Renal pelvis (tissue), 1 donor: ENCODE measurements at regions not wholly inside any gene's neighbourhood (a gene's known extent, or its start where the extent isn't known, plus 50 kb on each side); places are given as distances from the start of the nearest gene placed in this dataset.
"Not testable (repeated sequence)": the region's sequence is repeated elsewhere in the genome, so short reads cannot be mapped to it uniquely, and the experiment has no call there.

ENCODE experiments used
- DNase-seq: peaks from one replicate; pipeline ENCODE4 v3.0.0-alpha.2; 2013

DNA sequence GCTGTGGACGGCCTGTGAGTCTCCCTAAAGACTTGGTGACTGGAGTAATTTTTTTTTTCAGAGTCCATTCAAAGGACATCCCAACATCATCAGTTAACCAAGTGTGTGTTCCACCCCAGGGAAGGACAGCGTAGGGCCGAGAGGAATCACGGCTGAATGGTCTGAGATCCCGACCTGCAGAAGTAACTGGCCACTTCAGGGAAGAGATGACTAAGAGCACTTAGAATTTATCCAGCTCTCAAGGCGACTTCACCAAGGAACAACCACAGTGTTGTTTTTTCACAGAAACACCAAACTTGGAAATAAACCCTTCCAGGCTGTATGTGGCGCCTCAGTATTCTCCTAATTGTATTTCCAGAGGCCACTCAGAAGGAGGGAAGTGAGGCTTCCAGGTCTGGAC lies 231.6 kb downstream of the FNDC1 start:
- DNase-seq = no peak

DNA sequence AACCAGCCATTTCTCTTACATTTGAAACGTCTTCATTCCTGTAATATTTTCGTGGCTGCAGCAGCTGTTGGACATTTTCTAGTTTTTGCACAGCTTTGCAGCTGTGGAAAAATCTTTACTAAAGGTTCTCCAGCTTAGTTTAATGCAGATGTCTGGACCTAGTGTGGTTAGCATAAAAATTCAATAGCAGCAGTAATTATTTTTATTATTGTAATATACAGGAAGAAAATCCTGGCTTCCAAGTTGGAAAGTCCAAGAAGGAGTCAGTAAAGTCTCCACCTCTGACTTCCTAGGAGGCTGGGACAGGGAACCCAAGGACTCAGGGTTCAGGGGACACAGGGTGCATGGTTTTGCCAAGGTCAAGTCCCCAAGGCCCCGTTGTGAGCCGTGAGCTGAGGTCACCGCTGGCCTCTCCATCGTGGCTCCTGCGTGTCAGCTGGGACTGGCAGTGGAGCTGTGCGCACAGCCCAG lies 230.6 kb downstream of the FNDC1 start:
- peak; percentile 37 for DNase-seq

DNA sequence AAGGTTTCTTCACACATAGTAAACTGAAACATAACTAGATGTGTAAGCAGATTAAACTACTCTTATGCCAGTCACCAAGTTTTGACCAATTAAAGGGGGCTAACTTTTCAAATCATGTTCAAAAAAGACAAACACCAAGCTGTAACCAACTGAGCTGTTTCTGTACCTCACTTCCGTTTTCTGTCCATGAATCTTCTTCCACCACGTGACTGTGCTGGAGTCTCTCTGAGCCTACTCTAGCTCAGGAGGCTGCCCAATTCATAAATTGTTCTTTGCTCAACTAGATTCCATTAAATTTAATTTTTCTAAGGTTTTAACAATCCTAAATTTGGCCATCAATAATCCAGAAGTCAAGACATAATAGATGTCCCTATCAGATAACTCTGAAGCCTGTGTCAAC lies 229.4 kb downstream of the FNDC1 start:
- no peak for DNase-seq

DNA sequence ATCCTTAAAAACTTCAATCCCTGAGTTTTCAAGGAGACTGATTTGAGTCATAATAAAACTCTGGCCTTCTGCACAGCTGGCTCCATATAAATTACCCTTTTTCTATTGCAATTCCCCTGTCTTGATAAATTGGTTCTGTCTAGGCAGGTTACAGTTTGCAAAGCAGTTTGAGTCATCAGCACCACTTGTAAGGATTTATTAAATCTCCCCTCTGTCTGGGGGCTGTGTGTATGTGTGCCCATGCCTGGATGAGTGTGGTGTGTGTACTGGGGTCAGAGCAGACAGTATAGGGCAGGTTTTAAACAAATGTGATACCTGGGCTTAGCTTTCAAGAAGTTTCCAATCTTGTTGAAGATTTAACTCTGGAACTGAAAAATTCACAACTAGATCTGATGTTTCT lies 228.6 kb downstream of the FNDC1 start:
- DNase-seq = no peak

DNA sequence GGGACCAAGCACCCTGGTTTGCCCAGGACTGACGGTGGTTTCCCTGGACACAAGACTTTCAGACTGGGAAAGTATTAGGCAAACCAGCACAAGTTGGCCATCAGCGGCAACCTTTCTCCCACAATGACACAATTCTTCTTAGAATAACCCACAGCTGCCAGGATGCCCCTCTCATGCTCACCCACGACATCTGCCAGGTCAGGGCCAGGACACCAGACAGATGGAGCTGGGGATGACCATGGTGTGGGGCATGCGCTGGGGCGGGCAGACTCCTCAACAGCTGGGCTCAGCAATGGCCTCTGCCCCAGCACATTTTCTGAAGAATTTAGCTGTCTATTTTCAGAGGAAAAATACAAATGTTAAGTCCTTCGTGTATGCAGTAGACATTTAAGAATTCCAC lies 226.4 kb downstream of the FNDC1 start:
- no peak for DNase-seq

DNA sequence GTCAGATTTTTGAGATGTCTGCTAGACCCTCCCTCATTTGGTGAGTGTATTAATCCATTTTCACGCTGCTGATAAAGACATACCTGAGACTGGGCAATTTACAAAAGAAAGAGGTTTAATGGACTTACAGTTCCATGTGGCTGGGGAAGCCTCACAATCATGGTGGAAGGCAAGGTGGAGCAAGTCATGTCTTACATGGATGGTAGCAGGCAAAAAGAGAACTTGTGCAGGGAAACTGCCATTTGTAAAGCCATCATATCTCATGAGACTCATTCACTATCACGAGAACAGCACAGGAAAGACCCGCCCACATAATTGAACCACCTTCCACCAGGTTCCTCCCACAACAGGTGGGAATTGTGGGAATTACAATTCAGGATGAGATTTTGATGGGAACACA lies 223.5 kb downstream of the FNDC1 start:
- not testable (repeated sequence) for DNase-seq

DNA sequence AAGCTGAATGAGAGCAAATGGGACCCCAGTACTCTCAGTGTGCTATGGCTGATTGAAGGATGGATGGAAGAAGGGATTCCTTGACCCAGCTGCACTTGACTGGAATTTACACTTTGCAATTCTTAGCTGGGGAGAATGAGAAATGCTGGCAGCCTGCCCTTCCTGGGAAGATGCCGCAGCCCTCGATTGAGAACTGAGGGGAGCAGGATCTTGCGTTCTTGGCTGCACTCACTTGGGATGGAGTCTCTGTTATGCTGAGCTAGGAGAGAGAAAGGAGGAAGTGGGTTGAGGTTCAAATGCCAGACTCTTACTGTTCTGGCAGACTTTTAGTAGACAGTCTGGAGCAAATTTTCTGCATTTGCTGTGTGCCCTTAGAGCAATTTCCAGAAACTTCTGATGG lies 221.2 kb downstream of the FNDC1 start:
- DNase-seq = no peak

DNA sequence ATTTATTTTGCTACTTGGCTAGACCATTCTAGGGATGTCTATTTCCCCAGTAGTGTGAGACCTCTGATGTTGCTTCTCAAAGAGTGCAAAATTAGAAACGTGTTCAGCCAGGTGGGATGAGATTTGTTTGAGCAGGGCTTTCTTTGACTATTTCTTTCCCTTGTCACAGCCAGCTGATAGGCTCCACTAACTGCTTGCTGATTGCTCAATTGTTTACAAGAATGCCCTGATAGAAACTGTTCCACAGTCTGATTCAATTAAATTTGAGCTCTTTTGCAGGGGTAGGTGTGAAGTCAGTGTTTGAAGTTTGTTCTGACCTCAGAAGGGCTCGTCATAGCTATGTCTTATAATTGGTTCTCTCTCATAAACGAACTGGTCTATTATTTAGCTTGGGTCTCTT lies 220.5 kb downstream of the FNDC1 start:
- DNase-seq = no peak

DNA sequence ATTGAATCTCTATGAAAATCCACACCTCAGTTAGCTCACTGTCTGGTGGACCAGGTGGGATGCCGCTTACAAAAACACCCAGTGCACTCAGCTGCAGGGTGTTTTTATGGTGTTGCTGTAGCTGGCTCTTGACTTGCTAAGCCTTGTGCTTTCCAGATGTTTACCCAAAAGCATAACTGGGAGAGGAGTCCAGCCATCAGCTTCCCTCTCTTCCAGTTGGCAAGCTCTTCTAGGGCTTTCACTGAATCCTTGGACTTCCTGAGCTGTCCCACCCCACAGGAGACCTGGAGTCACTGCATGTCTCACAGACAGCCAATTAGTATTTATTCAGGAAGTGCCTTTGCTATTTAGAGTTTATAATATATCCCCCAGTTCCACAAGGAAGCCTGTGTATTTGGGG lies 210.9 kb downstream of the FNDC1 start:
- DNase-seq = no peak

DNA sequence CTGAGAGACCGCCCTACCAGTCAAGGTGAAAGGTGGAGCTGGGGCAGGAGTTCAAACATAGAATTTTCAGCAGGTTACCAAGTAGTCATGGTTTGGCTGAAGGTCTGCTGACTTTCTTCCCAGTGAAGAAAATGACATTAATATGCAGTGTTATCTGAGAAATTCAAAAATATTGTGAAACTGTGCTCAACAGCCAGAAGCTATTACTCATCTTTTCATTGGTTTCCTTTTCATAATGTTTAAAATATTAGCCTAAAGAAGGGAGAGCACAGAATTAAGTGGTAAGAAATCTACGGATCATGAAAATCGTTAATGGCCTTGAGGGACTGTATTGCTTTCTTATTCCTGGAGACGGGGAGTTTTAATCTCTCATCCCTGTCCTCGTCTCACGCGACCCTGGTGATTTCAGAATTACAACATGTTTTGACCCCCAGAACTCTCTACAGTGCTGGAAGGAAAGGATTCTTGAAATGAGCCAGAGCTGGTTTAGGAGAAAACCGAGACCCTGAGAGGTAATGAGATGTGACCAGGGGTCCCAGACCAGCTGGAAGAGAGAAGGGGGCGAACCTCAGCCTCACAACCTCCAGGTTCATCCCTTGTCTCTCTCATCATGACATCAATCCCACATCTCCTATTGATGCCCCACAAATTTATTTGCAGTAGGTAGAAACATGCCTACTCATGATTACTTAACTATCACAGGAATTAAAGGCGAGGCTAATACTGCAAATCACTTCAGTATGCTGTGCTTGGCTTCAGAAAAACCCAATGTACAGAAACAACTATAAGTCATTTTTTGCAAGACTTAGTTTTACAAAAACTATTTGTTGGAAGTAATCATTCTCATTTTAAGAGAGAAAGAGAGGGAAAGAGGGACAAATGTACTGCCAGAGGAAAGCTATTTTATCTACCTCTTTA lies 209.5 kb downstream of the FNDC1 start:
- no peak for DNase-seq

DNA sequence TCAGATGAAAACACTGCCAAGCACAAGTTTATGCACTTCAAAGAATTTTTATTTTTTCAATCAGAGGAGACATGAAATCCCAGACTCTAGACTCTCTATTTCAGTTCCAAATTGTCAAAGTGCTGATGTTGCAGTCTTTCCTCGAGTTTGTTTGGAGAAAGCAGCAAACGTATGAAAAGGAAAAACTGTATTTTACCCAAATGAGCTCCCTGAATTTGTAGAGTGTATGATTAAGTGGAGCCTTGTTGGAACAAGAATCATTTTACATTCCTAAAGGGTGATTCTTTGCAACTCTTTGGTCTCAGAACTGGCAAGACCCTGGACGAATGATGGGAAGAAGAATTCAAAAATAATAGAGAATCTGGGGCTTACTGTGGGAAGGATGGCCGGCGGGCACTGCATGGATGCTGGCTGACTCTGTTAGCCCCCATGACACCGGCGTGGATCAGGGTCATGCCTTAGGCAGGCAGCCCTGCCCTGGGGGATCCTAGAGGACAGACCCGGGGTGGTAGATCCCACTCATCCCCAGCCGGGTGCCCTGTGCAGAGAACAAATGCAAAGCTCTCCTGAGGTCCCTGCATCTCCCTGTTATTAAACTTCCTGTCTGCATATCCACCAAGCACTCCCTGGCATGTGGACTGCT lies 207.4 kb downstream of the FNDC1 start:
- no peak for DNase-seq

DNA sequence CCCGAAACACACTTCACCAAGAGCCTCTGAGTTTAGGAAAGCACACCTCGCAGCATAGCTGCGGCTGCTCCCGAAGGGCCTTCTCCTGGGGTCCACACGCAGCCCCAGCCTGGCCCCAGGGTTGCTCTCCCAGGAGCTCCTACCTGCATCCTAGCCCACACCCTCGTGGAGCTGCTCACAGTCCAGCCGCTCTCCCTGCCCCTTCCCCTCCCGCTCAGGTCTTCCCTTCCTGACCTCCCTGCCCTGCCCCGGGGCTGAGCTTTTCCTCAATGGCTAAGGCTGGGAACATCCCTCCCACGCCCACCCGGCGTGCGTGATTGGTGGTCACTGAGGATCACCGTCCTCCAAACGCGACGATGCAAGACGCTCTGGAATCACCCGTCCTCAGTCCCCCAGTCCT lies 205.8 kb downstream of the FNDC1 start:
- no peak for DNase-seq

DNA sequence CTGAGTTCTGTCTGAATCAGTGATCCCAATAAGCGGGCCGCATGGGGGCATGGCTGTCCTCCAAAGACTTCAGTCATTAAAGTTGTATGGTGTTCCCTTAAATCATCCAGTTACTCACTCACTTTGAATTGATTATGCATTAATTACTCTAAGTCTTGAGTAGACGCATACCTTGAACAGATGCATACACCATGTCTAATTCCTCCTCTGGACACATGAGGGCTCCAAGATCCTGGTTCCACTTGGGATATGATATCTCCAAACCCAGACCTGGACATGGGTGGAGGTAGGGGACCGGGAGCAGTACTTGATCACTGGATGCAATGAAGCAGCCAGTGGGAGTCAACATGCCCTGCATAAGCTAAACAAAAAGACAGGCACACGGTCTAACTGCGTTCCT lies 204.5 kb downstream of the FNDC1 start:
- no peak for DNase-seq

DNA sequence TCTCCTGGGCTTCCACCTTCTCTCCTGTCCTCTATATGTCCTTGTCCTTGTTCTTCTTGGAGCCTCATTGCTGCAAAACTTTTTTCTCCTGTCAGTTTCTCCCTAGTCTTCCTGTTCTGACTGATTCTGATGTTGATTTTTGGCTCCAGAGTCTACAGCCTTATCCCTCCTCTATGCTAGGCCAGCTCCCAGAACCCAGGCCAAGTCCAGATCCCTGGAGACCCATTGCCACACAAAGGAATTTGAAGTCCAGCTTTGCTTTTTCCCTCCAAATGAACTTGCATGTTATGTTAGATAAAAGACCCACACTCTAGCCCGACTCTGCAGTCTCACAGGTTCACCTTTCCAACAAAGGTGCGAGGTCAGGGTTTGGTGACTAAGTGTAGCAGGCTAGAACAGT lies 203.1 kb downstream of the FNDC1 start:
- DNase-seq = no peak

DNA sequence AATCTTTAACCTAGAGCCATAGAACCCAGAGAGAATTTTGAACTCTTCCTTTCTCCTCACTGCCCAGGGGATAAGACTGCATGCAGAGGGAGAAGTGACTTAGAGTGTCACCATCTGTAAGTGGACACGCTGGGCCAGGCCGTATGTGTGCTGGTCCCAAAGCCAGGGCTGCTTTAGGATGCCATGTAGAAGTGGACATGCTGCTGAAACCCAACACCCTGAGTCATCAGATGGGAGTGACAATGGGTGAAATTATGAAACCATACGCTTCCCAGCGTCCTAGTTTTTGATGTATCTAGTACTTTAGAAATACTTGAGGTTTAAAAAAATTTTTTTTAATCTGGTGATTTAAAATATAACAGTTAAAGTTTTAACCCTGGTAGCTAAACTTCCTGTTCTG lies 191.1 kb downstream of the FNDC1 start:
- DNase-seq = no peak

DNA sequence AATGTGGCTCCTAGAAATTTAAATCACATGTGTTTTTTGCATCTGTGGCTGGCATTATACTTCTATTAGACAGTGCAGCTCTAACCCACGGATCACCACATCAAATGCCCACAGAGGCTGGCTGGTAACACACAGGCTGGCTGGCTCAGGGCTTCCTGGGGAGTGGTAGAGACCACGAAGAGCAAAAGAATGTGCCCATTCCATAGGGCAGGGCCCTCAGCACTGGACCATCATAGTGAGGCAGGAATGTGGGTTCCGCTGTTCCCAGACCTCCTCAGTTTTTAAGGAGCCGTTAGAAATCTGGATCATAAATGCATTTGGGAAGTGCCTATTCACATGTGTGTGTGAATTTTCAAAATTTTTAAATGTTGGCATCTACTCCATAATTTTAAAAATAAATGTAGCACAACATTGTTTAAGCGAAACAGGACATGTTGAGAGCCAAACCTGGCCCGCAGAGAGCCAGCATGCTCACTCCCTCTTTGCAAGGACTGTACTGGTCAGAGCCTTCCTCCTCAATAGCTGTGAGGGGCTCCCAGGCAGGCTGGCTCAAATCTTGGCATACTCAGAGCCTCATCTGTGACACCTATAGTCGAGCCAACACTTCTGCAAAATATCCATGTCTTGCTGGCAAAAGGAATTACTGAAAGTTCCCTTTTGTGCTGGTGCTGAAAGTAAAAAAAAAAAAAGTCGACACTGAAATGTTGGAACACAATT lies 190.5 kb downstream of the FNDC1 start:
- no peak for DNase-seq

DNA sequence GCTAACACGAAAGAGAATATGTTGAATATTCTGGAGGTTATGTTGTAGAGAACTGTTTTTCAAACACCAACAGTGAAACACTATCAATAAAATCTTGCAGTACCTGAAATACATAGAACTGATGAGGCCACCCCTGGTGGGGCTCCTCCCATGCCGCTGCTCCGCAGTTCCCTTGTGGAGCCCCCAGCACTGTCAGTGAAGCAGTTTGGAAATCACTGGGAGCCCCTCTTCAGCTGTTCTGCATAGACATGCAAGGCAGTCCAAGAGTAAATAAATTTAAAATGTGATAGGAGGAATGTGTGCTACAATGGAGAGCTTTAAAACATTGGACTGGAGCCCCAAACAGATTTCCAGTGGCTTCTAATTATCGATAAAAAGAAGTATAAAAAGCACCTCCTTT lies 189.4 kb downstream of the FNDC1 start:
- no peak for DNase-seq

DNA sequence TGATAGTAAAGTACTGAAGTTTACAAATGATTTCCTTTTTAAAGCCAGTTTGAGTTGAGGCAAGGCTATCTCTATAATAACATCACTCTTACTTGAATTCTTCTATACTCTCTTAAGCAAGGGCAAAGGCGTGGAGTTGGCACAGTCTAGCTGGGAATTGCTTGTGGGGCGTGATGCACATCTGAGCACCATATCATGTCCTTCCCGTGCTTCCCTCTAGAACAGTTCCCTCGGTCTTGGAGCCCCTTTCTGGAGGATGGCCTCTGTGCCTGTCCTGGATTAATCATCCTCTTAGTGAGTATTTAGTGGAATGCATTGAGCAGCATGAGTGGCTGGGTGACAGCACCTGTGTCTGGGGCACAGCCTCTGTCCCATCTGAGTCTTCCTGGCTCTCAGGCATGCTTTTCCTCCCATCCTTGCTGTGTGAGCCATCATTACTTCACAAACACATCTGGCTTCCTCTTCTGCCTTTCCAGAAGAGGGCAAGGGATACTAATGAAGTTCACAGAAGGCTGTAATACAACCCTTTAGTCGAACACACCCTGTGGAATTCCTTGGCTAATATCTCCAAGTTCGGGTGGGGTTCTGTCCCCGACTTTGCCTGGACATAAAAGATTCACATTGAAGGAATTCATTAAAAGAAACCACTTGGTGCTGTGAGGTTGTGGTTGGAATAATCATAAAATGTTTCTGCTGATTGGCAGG lies 188.2 kb downstream of the FNDC1 start:
- no peak for DNase-seq

DNA sequence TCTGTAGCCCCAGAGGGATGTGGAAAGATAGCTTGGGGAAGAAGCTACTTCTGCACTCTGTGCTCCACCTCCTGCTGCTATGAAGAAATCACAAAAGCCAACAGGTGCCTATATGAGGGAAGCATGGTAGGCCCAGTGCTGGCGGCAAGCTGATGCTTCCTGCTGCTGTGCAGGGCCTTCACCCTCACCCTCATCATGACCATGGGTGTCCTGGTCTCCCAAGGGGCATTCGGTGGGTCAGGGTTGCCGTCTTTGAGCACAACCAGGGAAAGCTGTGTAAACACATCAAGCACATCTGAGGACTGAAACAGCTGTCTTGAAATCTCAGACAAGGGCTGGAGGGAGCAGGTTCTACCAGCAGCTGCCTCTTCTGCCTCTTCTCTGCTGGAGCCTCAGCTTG lies 184.0 kb downstream of the FNDC1 start:
- DNase-seq = no peak

DNA sequence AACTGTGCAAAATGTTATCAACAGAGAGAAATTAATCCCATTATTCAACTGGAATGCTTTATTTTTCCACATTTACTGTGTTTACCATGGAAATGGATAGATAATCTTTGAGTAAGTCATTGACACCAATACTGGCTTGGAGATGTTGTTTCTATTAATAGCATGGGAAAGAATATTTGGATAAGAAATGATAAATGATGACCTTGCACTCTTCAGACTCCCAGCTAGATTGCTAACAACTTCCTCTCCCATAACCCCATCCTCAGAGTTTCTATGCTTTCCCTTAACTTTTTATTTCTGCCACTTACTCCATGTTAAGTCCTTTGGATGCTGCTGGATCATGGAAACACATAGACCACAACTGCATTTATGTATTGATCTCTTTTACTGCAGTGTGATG lies 182.5 kb downstream of the FNDC1 start:
- no peak for DNase-seq

DNA sequence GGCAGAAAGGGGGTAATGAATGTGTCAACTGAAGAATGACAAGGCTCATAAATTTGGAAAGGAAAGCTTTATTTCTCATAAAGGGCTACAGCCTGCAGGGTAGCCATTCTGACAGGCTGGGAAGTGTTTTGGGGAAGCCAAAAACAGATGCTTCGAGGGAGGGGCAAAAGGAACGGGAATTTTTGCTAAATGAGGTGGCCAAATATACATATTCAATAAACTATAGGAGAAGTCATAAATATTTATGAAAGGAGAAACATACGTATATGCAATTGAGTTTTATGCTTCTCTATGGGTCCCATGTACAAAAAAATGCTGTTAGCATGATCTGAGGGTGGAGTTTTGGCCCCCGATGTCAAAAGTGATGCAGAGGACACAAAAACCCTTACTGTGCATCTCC lies 180.7 kb downstream of the FNDC1 start:
- DNase-seq = no peak

DNA sequence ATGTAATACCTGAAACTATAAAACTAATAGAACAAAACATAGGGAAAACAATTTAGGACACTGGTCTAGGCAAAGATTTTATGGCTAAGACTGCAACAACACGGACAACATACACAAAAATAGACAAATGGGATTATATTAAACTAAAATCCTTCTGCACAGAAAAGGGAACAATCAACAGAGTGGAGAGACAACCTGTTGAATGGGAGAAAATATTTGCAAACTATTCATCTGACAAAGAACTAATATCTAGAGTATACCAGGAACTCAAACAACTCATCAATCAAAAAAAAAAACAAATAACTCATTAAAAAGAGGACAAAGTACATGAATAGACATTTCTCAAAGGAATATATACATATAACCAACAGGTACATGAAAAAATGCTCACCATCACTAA lies 174.5 kb downstream of the FNDC1 start:
- no peak for DNase-seq
